ENCODE measurements at regions not wholly inside any gene's neighbourhood (a gene's known extent, or its start where the extent isn't known, plus 50 kb on each side); places are given as distances from the start of the nearest gene placed in this dataset.

GRCh38 chr2:122478771-122479170, 723.3 kb downstream of the TSN start:
- no peak overlapping the region for H3K4me3 Mint-ChIP-seq
- no peak for DNase-seq
- H3K9me3 Mint-ChIP-seq: peaks cover 0 to 18% of the 10 kb centered on the region in 2 donors
- H3K4me1 Mint-ChIP-seq: no peaks in the 10 kb centered on the region
- H3K27me3 Mint-ChIP-seq: no peaks in the 10 kb centered on the region
- no peak for ATAC-seq
- no peak overlapping the region for H3K27ac Mint-ChIP-seq

- Mint-ChIP-seq H3K27ac (no peak overlapping the region), H3K27me3 (no peaks in the 10 kb centered on the region), H3K4me1 (no peaks in the 10 kb centered on the region), H3K9me3 (peaks cover 0 to 25% of the 10 kb centered on the region in 2 donors), H3K4me3 (no peak overlapping the region)
- ATAC-seq (no peak), DNase-seq (no peak)
Measured at GRCh38 chr2:122480501-122481243, 725.2 kb downstream of the TSN start.

GRCh38 chr2:122481244-122481622, 725.8 kb downstream of the TSN start:
- Mint-ChIP-seq H3K4me3 (no peak overlapping the region), H3K27me3 (no peaks in the 10 kb centered on the region), H3K4me1 (no peaks in the 10 kb centered on the region), H3K27ac (no peak overlapping the region), H3K9me3 (peaks cover 0 to 25% of the 10 kb centered on the region in 2 donors)
- DNase-seq: no peak
- ATAC-seq: no peak

DNA sequence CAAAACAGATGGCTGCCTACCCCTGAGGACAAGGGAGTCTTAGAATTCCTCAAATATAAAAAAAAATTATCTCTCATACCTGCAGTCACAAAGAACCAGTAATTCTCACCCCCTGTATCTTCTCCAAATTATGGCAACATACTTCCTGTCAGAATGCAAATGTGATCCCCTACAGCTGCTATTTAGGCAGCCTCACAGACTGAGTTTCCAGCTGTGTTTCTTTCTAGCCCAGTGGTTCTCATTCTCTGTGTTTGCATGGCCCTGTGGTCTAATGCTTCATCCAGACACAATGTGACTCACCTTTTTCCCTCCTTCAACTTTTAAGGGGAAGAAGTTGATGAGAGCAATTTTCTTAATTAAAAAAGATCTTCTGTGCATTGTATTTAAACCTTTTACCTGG, 726.3 kb downstream of the TSN start:
- H3K9me3 Mint-ChIP-seq: peaks cover 0 to 25% of the 10 kb centered on the region in 2 donors
- DNase-seq: no peak
- ATAC-seq: no peak
- no peak overlapping the region for H3K27ac Mint-ChIP-seq
- no peaks in the 10 kb centered on the region for H3K4me1 Mint-ChIP-seq
- H3K4me3 Mint-ChIP-seq: no peak overlapping the region
- H3K27me3 Mint-ChIP-seq: no peaks in the 10 kb centered on the region

GRCh38 chr2:122486086-122486485, 730.6 kb downstream of the TSN start:
- peaks cover 0 to 19% of the 10 kb centered on the region in 2 donors for H3K9me3 Mint-ChIP-seq
- H3K27ac Mint-ChIP-seq: no peak overlapping the region
- H3K4me3 Mint-ChIP-seq: no peak overlapping the region
- no peaks in the 10 kb centered on the region for H3K4me1 Mint-ChIP-seq
- H3K27me3 Mint-ChIP-seq: no peaks in the 10 kb centered on the region
- no peak for DNase-seq
- no peak for ATAC-seq

DNA sequence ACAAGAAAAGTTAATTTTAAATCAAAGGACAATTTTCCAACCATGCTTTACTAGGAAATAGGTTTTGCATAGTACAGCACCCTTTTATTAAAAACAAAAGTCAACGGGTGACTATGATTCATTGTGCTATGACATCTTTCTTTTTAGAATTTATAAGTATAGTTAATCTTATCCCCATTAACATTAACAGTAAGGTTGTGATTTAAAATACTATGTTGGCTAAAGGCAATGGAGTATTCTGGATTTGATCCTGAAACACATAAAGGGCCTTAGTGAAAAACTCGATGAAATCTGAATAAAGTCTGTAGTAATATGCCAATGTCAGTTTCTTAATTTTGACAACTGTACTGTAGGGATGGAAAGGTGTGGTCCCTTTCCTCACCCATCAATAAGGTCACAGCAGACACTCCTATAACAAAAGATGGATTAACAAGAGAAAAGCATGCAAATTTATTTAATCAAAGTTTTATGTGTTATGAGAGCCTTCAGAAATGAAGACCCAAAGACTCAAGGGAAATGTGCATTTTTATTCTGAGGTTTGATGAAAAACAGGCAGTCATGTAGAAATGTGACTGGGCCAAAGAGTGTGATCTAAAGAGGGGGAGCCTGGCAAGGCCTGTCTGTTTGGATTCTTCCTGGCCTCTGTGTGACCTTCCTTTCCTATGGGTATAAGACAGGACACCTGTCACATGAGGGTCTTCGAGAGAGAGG, 731.4 kb downstream of the TSN start:
- Mint-ChIP-seq H3K27me3 (no peaks in the 10 kb centered on the region), H3K9me3 (peaks cover 0 to 15% of the 10 kb centered on the region in 2 donors), H3K4me1 (no peaks in the 10 kb centered on the region), H3K4me3 (no peak overlapping the region), H3K27ac (no peak overlapping the region)
- DNase-seq: no peak
- no peak for ATAC-seq

GRCh38 chr2:122491011-122491410, 735.6 kb downstream of the TSN start:
- H3K4me1 Mint-ChIP-seq: no peaks in the 10 kb centered on the region
- H3K4me3 Mint-ChIP-seq: no peak overlapping the region
- ATAC-seq (no peak), DNase-seq (no peak)
- H3K27me3 Mint-ChIP-seq: no peaks in the 10 kb centered on the region
- peak overlapping the region in 1 of 2 donors; percentile 8 for H3K27ac Mint-ChIP-seq
- peaks cover 8% of the 10 kb centered on the region in 2 donors for H3K9me3 Mint-ChIP-seq

GRCh38 chr2:122500316-122501105, 745.1 kb downstream of the TSN start:
- ATAC-seq (no peak), DNase-seq (no peak)
- Mint-ChIP-seq H3K4me1 (no peaks in the 10 kb centered on the region), H3K9me3 (peaks cover 0 to 10% of the 10 kb centered on the region in 2 donors), H3K27ac (no peak overlapping the region), H3K4me3 (no peak overlapping the region), H3K27me3 (no peaks in the 10 kb centered on the region)

GRCh38 chr2:122506620-122507019, 751.2 kb downstream of the TSN start:
- H3K4me3 Mint-ChIP-seq: no peak overlapping the region
- DNase-seq: no peak
- no peaks in the 10 kb centered on the region for H3K4me1 Mint-ChIP-seq
- no peaks in the 10 kb centered on the region for H3K27me3 Mint-ChIP-seq
- H3K27ac Mint-ChIP-seq: no peak overlapping the region
- peaks cover 0 to 6% of the 10 kb centered on the region in 2 donors for H3K9me3 Mint-ChIP-seq
- ATAC-seq: no peak

GRCh38 chr2:122507261-122507660, 751.8 kb downstream of the TSN start:
- Mint-ChIP-seq H3K4me3 (no peak overlapping the region), H3K9me3 (peaks cover 0 to 6% of the 10 kb centered on the region in 2 donors), H3K27me3 (no peaks in the 10 kb centered on the region), H3K27ac (no peak overlapping the region), H3K4me1 (no peaks in the 10 kb centered on the region)
- ATAC-seq (no peak), DNase-seq (no peak)

GRCh38 chr2:122512091-122512490, 756.6 kb downstream of the TSN start:
- Mint-ChIP-seq H3K4me3 (no peak overlapping the region), H3K27me3 (no peaks in the 10 kb centered on the region), H3K27ac (no peak overlapping the region), H3K9me3 (peaks cover 5 to 12% of the 10 kb centered on the region in 2 donors), H3K4me1 (no peaks in the 10 kb centered on the region)
- DNase-seq (no peak), ATAC-seq (no peak)

DNA sequence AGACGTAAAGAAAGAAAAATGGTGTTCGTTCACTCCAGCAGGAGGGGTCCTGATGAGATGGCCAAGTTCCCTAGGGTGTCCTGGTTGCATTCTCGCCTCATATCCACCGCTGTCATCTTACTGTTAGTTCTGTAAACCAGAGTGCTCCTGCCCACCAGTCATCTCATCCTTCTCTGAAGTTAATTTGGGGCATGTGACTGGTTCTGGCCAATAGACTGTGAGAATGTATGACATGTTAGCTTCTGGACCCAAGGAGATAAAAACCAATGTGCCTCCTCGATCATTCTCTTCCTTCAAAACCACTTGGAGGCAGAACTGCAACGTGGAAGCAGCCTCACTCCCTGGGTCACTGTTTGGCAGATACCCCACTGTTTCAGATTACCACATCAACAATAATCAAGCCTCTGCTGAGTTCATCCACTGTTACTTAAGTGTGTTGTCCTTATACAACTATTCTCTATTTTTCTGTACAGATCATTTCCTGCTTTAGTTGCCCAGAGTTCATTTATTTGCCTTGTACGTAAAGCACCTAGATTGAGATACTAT, 759.1 kb downstream of the TSN start:
- Mint-ChIP-seq H3K27me3 (no peaks in the 10 kb centered on the region), H3K27ac (no peak overlapping the region), H3K4me1 (no peaks in the 10 kb centered on the region), H3K4me3 (no peak overlapping the region), H3K9me3 (peaks cover 5 to 12% of the 10 kb centered on the region in 2 donors)
- ATAC-seq (no peak), DNase-seq (no peak)

DNA sequence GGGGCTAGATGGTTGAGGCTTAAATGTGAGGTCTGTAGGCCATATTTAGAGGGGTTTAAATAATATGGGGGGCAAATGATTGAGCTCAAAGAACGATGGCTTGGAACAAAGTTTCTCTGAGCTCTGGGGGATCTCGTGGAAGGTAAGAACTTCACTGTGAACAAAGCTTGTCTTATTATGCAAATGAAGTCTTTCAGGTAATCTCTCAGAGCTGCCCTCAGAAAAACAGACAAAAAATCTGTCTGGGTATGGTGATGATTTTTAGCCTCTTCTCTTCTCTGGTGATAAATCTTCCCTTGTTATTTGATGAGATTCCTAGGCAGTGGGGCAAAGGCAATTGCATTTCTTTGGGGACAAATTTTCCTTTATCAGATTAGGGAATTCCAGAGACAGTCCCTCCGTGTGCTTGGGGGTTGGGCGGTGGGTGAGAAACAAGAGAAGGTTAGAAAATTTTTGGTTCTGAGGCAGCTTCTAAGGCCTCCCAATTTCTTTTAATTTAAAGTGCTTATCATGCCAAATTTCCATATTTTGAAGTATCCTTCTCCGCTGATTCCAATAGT, 760.4 kb downstream of the TSN start:
- ATAC-seq (no peak), DNase-seq (no peak)
- no peaks in the 10 kb centered on the region for H3K27me3 Mint-ChIP-seq
- peaks cover 5 to 12% of the 10 kb centered on the region in 2 donors for H3K9me3 Mint-ChIP-seq
- no peak overlapping the region for H3K27ac Mint-ChIP-seq
- H3K4me1 Mint-ChIP-seq: no peaks in the 10 kb centered on the region
- no peak overlapping the region for H3K4me3 Mint-ChIP-seq

DNA sequence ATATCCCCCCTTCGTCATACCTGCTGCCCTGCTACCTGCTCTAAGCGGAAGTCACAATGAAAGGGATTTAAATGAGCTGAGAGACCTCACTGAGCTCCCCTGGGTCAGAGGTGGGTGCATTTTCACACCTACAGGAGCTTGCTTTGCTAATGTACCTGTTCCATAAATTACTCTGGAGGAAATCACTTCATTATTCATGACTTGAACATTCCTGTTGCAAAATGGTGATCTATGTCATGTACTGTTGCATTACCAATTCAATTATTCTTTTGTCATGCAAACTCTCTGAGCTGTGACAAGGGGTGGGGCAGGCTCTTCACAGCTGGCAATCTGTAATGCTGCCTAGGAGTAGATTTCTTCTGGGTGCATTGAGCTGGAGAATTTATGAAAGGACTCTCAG, 761.3 kb downstream of the TSN start:
- H3K4me3 Mint-ChIP-seq: no peak overlapping the region
- peaks cover 5 to 12% of the 10 kb centered on the region in 2 donors for H3K9me3 Mint-ChIP-seq
- ATAC-seq: no peak

GRCh38 chr2:122519366-122519765, 763.9 kb downstream of the TSN start:
- H3K27ac Mint-ChIP-seq: peak overlapping the region in 1 of 2 donors; percentile 92
- no peak for DNase-seq
- no peak overlapping the region for H3K4me3 Mint-ChIP-seq
- H3K4me1 Mint-ChIP-seq: no peaks in the 10 kb centered on the region
- no peaks in the 10 kb centered on the region for H3K27me3 Mint-ChIP-seq
- ATAC-seq: no peak
- peaks cover 2 to 6% of the 10 kb centered on the region in 2 donors for H3K9me3 Mint-ChIP-seq

More for the DNA sequence above, 761.3 kb downstream of the TSN start:
- no peak for DNase-seq
- Mint-ChIP-seq H3K4me1 (no peaks in the 10 kb centered on the region), H3K27me3 (no peaks in the 10 kb centered on the region), H3K27ac (no peak overlapping the region)

Data from stimulated activated naive CD8-positive, alpha-beta T cell treated with anti-CD3 and anti-CD28 coated beads, Interleukin-15, amount 100 ng/mL, for 72 hours (primary cell).